ENCODE measurements at regions not wholly inside any gene's neighbourhood (a gene's known extent, or its start where the extent isn't known, plus 50 kb on each side); places are given as distances from the start of the nearest gene placed in this dataset.
"Not testable (repeated sequence)": the region's sequence is repeated elsewhere in the genome, so short reads cannot be mapped to it uniquely, and the experiment has no call there.

- DNase-seq, result no peak
These were observed 296.6 kb downstream of the ADGRD1 start for GRCh38 chr12:131250028-131250950.

GRCh38 chr12:131250951-131251315 is 297.2 kb downstream of the ADGRD1 start:
- no peak for DNase-seq

GRCh38 chr12:131251336-131252101 is 297.8 kb downstream of the ADGRD1 start:
- no peak for DNase-seq

GRCh38 chr12:131253376-131254026 is 299.8 kb downstream of the ADGRD1 start:
- DNase-seq, result no peak

- no peak for DNase-seq
These were observed 300.7 kb downstream of the ADGRD1 start for GRCh38 chr12:131254374-131254773.

GRCh38 chr12:131258398-131258797 is 304.7 kb downstream of the ADGRD1 start:
- no peak for DNase-seq

- no peak for DNase-seq
These were observed 306.7 kb downstream of the ADGRD1 start for GRCh38 chr12:131260251-131260905.

GRCh38 chr12:131260954-131261353 is 307.2 kb downstream of the ADGRD1 start:
- peak; percentile 39 for DNase-seq

GRCh38 chr12:131261906-131262305 is 308.2 kb downstream of the ADGRD1 start:
- DNase-seq, result no peak

GRCh38 chr12:131263626-131264025 is 309.9 kb downstream of the ADGRD1 start:
- DNase-seq, result no peak

- no peak for DNase-seq
These were observed 310.9 kb downstream of the ADGRD1 start for GRCh38 chr12:131264635-131265034.

- no peak for DNase-seq
These were observed 313.1 kb downstream of the ADGRD1 start for GRCh38 chr12:131266591-131267467.

- DNase-seq, result no peak
These were observed 313.9 kb downstream of the ADGRD1 start for GRCh38 chr12:131267576-131267975.

- DNase-seq, result not testable (repeated sequence)
These were observed 314.4 kb downstream of the ADGRD1 start for GRCh38 chr12:131268123-131268522.

- DNase-seq, result not testable (repeated sequence)
These were observed 314.9 kb downstream of the ADGRD1 start for GRCh38 chr12:131268571-131268970.

- no peak for DNase-seq
These were observed 315.8 kb downstream of the ADGRD1 start for GRCh38 chr12:131269551-131269950.

GRCh38 chr12:131269977-131270376 is 316.3 kb downstream of the ADGRD1 start:
- DNase-seq, result not testable (repeated sequence)

GRCh38 chr12:131271724-131272123 is 318.0 kb downstream of the ADGRD1 start:
- no peak for DNase-seq

GRCh38 chr12:131272283-131272814 is 318.6 kb downstream of the ADGRD1 start:
- not testable (repeated sequence) for DNase-seq

- DNase-seq, result no peak
These were observed 319.7 kb downstream of the ADGRD1 start for GRCh38 chr12:131273291-131273845.

- no peak for DNase-seq
These were observed 320.4 kb downstream of the ADGRD1 start for GRCh38 chr12:131274061-131274460.

All from hindlimb muscle (tissue), 1 donor.